Keratinocyte (primary cell): ENCODE measurements at regions not wholly inside any gene's neighbourhood (a gene's known extent, or its start where the extent isn't known, plus 50 kb on each side); places are given as distances from the start of the nearest gene placed in this dataset.

Experiments used
- EZH2 ChIP-seq: IDR thresholded peaks from one replicate; pipeline ENCODE4 v1.6.1; 2012; ENCODE audit warnings: inconsistent platforms, mild to moderate bottlenecking, low read length, moderate library complexity
- TF ChIP-seq, protein P1 (sequence below), 3 experiments: IDR thresholded peaks in 1 of 3; conservative IDR thresholded peaks in 1 of 3; optimal IDR thresholded peaks in 1 of 3; 2 replicates in 2 of 3; 3 replicates in 1 of 3; pipeline versions ENCODE3 to v1.5.1; 2011; ENCODE audit warnings: low read length in 3 of 3, mild to moderate bottlenecking in 3 of 3, moderate library complexity in 2 of 3, control low read depth in 1 of 3, inconsistent platforms in 1 of 3; ENCODE audit not compliant: insufficient read depth in 2 of 3; ENCODE audit errors: extremely low read depth in 1 of 3

DNA sequence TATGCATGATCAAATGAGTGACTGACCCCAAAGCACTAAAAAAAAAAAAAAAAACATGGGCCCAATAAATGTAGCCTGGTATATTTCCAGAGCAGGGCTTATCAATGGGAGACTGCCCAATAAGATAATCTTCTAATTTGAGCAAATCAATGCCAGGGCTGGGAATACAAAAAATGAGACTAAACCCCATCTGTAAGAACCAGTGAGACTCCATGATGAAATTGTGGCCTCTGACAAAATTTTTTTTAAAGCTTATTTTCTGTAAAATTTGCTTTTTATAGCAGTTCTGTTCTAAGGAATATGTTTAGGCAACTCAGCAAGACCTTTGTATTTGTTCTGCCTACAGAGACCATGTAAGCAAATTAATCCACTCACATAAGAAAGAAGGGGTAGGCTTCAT, 186.8 kb upstream of the CCDC150 start:
- TF ChIP-seq, protein P1, sequence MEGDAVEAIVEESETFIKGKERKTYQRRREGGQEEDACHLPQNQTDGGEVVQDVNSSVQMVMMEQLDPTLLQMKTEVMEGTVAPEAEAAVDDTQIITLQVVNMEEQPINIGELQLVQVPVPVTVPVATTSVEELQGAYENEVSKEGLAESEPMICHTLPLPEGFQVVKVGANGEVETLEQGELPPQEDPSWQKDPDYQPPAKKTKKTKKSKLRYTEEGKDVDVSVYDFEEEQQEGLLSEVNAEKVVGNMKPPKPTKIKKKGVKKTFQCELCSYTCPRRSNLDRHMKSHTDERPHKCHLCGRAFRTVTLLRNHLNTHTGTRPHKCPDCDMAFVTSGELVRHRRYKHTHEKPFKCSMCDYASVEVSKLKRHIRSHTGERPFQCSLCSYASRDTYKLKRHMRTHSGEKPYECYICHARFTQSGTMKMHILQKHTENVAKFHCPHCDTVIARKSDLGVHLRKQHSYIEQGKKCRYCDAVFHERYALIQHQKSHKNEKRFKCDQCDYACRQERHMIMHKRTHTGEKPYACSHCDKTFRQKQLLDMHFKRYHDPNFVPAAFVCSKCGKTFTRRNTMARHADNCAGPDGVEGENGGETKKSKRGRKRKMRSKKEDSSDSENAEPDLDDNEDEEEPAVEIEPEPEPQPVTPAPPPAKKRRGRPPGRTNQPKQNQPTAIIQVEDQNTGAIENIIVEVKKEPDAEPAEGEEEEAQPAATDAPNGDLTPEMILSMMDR (optimal IDR thresholded peaks at IDR 0.05 in 1 of 3, IDR thresholded peaks at IDR 0.05 in 1 of 3, conservative IDR thresholded peaks at IDR 0.05 in 1 of 3; ENCODE audit: extremely low read depth in 1 of 3, insufficient read depth in 2 of 3, low read length in 3 of 3) = no peak
- TF ChIP-seq EZH2 = no peak
